ENCODE measurements at regions not wholly inside any gene's neighbourhood (a gene's known extent, or its start where the extent isn't known, plus 50 kb on each side); places are given as distances from the start of the nearest gene placed in this dataset.
"Not testable (repeated sequence)": the region's sequence is repeated elsewhere in the genome, so short reads cannot be mapped to it uniquely, and the experiment has no call there.

- no peak for DNase-seq
- CTCF ChIA-PET: no interaction called here
- TF ChIP-seq CTCF (IDR thresholded peaks at IDR 0.05; ENCODE audit: insufficient read depth in 1 of 2, low read depth in 1 of 2, low read length in 1 of 2, severe bottlenecking in 1 of 2, unreplicated experiment in 1 of 2): no peak
Measured at GRCh38 chrX:1835056-1835455, 220.2 kb downstream of the ASMT start.

GRCh38 chrX:1836683-1837082 lies 221.8 kb downstream of the ASMT start:
- H3K9me3 Mint-ChIP-seq (ENCODE audit: unreplicated experiment): peaks cover 23% of the 10 kb centered on the region
- POLR2A ChIA-PET: no interaction called here
- no peaks in the 10 kb centered on the region for H3K27me3 Mint-ChIP-seq (ENCODE audit: insufficient read depth, unreplicated experiment)
- no peak for TF ChIP-seq CTCF (IDR thresholded peaks at IDR 0.05; ENCODE audit: insufficient read depth in 1 of 2, low read depth in 1 of 2, low read length in 1 of 2, severe bottlenecking in 1 of 2, unreplicated experiment in 1 of 2)
- H3K9me3 ChIP-seq: no peaks in the 10 kb centered on the region
- H3K27me3 ChIP-seq (replicated peaks; ENCODE audit: control insufficient read depth, insufficient read depth, low read length): no peaks in the 10 kb centered on the region
- H3K4me3 Mint-ChIP-seq (ENCODE audit: unreplicated experiment): no peak overlapping the region
- no peaks in the 10 kb centered on the region for H3K36me3 Mint-ChIP-seq (ENCODE audit: insufficient read depth, unreplicated experiment)
- H3K4me1 Mint-ChIP-seq (ENCODE audit: low read depth, unreplicated experiment): no peaks in the 10 kb centered on the region
- DNase-seq: no peak
- no peaks in the 10 kb centered on the region for H3K36me3 ChIP-seq (ENCODE audit: control insufficient read depth, insufficient read depth, low read length)
- intact Hi-C loops (cut with micrococcal nuclease; ENCODE audit: unreplicated experiment): no loop called here
- CTCF ChIA-PET: no interaction called here
- BruUV-seq (replicated peaks): no TSS peak
- no peaks in the 10 kb centered on the region for H3K4me1 ChIP-seq
- H3K27ac Mint-ChIP-seq (ENCODE audit: unreplicated experiment): no peak overlapping the region
- H3K4me3 ChIP-seq (ENCODE audit: low read depth, low read length): no peak overlapping the region

More at GRCh38 chrX:1835056-1835455, 220.2 kb downstream of the ASMT start:
- intact Hi-C loops (cut with micrococcal nuclease; ENCODE audit: unreplicated experiment): no loop called here
- H3K36me3 ChIP-seq (ENCODE audit: control insufficient read depth, insufficient read depth, low read length): no peaks in the 10 kb centered on the region
- BruUV-seq (replicated peaks): no TSS peak
- no peaks in the 10 kb centered on the region for H3K36me3 Mint-ChIP-seq (ENCODE audit: insufficient read depth, unreplicated experiment)
- no peaks in the 10 kb centered on the region for H3K9me3 ChIP-seq
- H3K9me3 Mint-ChIP-seq (ENCODE audit: unreplicated experiment): peaks cover 23% of the 10 kb centered on the region
- no peak overlapping the region for H3K4me3 ChIP-seq (ENCODE audit: low read depth, low read length)
- POLR2A ChIA-PET: no interaction called here
- H3K27me3 Mint-ChIP-seq (ENCODE audit: insufficient read depth, unreplicated experiment): no peaks in the 10 kb centered on the region
- H3K4me3 Mint-ChIP-seq (ENCODE audit: unreplicated experiment): no peak overlapping the region
- no peaks in the 10 kb centered on the region for H3K4me1 Mint-ChIP-seq (ENCODE audit: low read depth, unreplicated experiment)
- H3K4me1 ChIP-seq: no peaks in the 10 kb centered on the region
- H3K27ac Mint-ChIP-seq (ENCODE audit: unreplicated experiment): no peak overlapping the region
- no peaks in the 10 kb centered on the region for H3K27me3 ChIP-seq (replicated peaks; ENCODE audit: control insufficient read depth, insufficient read depth, low read length)

- H3K4me3 ChIP-seq (ENCODE audit: low read depth, low read length): no peak overlapping the region
- no peaks in the 10 kb centered on the region for H3K27me3 ChIP-seq (replicated peaks; ENCODE audit: control insufficient read depth, insufficient read depth, low read length)
- Mint-ChIP-seq H3K36me3 (ENCODE audit: insufficient read depth, unreplicated experiment) (no peaks in the 10 kb centered on the region), H3K9me3 (ENCODE audit: unreplicated experiment) (peaks cover 10% of the 10 kb centered on the region), H3K27me3 (ENCODE audit: insufficient read depth, unreplicated experiment) (no peaks in the 10 kb centered on the region), H3K4me3 (ENCODE audit: unreplicated experiment) (no peak overlapping the region), H3K4me1 (ENCODE audit: low read depth, unreplicated experiment) (no peaks in the 10 kb centered on the region), H3K27ac (ENCODE audit: unreplicated experiment) (no peak overlapping the region)
- TF ChIP-seq CTCF (IDR thresholded peaks at IDR 0.05; ENCODE audit: insufficient read depth in 1 of 2, low read depth in 1 of 2, low read length in 1 of 2, severe bottlenecking in 1 of 2, unreplicated experiment in 1 of 2): no peak
- CTCF ChIA-PET: no interaction called here
- H3K9me3 ChIP-seq: no peaks in the 10 kb centered on the region
- no peaks in the 10 kb centered on the region for H3K36me3 ChIP-seq (ENCODE audit: control insufficient read depth, insufficient read depth, low read length)
- BruUV-seq (replicated peaks): no TSS peak
- intact Hi-C loops (cut with micrococcal nuclease; ENCODE audit: unreplicated experiment): no loop called here
- H3K4me1 ChIP-seq: no peaks in the 10 kb centered on the region
- POLR2A ChIA-PET: no interaction called here
- no peak for DNase-seq
Measured at GRCh38 chrX:1841746-1842145, 226.9 kb downstream of the ASMT start.

GRCh38 chrX:1847000-1847399 lies 232.1 kb downstream of the ASMT start:
- H3K9me3 Mint-ChIP-seq (ENCODE audit: unreplicated experiment); POLR2A ChIA-PET; H3K27me3 Mint-ChIP-seq (ENCODE audit: insufficient read depth, unreplicated experiment); H3K4me1 ChIP-seq; H3K4me1 Mint-ChIP-seq (ENCODE audit: low read depth, unreplicated experiment); H3K9me3 ChIP-seq; DNase-seq; intact Hi-C loops (cut with micrococcal nuclease; ENCODE audit: unreplicated experiment); H3K4me3 Mint-ChIP-seq (ENCODE audit: unreplicated experiment); BruUV-seq (replicated peaks); CTCF ChIA-PET; H3K36me3 ChIP-seq (ENCODE audit: control insufficient read depth, insufficient read depth, low read length); H3K27me3 ChIP-seq (replicated peaks; ENCODE audit: control insufficient read depth, insufficient read depth, low read length); H3K4me3 ChIP-seq (ENCODE audit: low read depth, low read length); H3K36me3 Mint-ChIP-seq (ENCODE audit: insufficient read depth, unreplicated experiment); H3K27ac Mint-ChIP-seq (ENCODE audit: unreplicated experiment): not testable (repeated sequence)

GRCh38 chrX:1847790-1848189 lies 232.9 kb downstream of the ASMT start:
- H3K36me3 Mint-ChIP-seq (ENCODE audit: insufficient read depth, unreplicated experiment): not testable (repeated sequence)

More at GRCh38 chrX:1847790-1848189, 232.9 kb downstream of the ASMT start:
- intact Hi-C loops (cut with micrococcal nuclease; ENCODE audit: unreplicated experiment); BruUV-seq (replicated peaks); H3K27me3 ChIP-seq (replicated peaks; ENCODE audit: control insufficient read depth, insufficient read depth, low read length); DNase-seq; H3K27me3 Mint-ChIP-seq (ENCODE audit: insufficient read depth, unreplicated experiment); H3K27ac Mint-ChIP-seq (ENCODE audit: unreplicated experiment); H3K4me1 ChIP-seq; CTCF ChIA-PET; POLR2A ChIA-PET; H3K4me1 Mint-ChIP-seq (ENCODE audit: low read depth, unreplicated experiment); H3K4me3 Mint-ChIP-seq (ENCODE audit: unreplicated experiment); H3K36me3 ChIP-seq (ENCODE audit: control insufficient read depth, insufficient read depth, low read length); H3K9me3 ChIP-seq; H3K4me3 ChIP-seq (ENCODE audit: low read depth, low read length): not testable (repeated sequence)
- peaks cover 12% of the 10 kb centered on the region for H3K9me3 Mint-ChIP-seq (ENCODE audit: unreplicated experiment)

All from Caco-2 (cell line).